ENCODE measurements at regions not wholly inside any gene's neighbourhood (a gene's known extent, or its start where the extent isn't known, plus 50 kb on each side); places are given as distances from the start of the nearest gene placed in this dataset.

GRCh38 chr19:23992348-23992747, 77.7 kb downstream of the ZNF726 start:
- TF ChIP-seq CTCF (IDR thresholded peaks at IDR 0.05) (no peak), POLR2A (IDR thresholded peaks at IDR 0.05) (no peak)

Measured in body of pancreas (tissue), 4 donors.